ENCODE measurements at regions not wholly inside any gene's neighbourhood (a gene's known extent, or its start where the extent isn't known, plus 50 kb on each side); places are given as distances from the start of the nearest gene placed in this dataset.

GRCh38 chr4:4759232-4759631, 100.2 kb upstream of the MSX1 start (continued):
- TF ChIP-seq ZNF134 (CRISPR knock-in tag; conservative IDR thresholded peaks at IDR 0.05) (no peak), CBX5 (IDR thresholded peaks at IDR 0.05; ENCODE audit: borderline replicate concordance, low read depth) (no peak), PTBP1 (IDR thresholded peaks at IDR 0.05; ENCODE audit: low read depth, low read length) (no peak), KLF1 (tag; IDR thresholded peaks at IDR 0.05) (no peak), FOXJ2 (tag; IDR thresholded peaks at IDR 0.05) (no peak), PHF21A (IDR thresholded peaks at IDR 0.05; ENCODE audit: borderline replicate concordance, low read depth) (no peak), JUNB (CRISPR knock-in tag; conservative IDR thresholded peaks at IDR 0.05) (no peak)

GRCh38 chr4:4758681-4759080, 100.8 kb upstream of the MSX1 start:
- Histone ChIP-seq H2AFZ (ENCODE audit: low read depth, low read length) (no peak overlapping the region), H4K20me1 (replicated peaks; ENCODE audit: control insufficient read depth, insufficient read depth, low read length) (peaks cover 14% of the 10 kb centered on the region; the same call in 1 of the 2 replicates), H3K36me3 (ENCODE audit: control insufficient read depth, insufficient read depth, low read length) (no peaks in the 10 kb centered on the region), H3K9ac (ENCODE audit: insufficient read depth in 1 of 2, low read depth in 2 of 2, low read length in 2 of 2) (no peak overlapping the region), H3K4me3 (no peak overlapping the region), H3K4me2 (ENCODE audit: insufficient read depth, low read length) (no peak overlapping the region), H3K9me1 (ENCODE audit: control insufficient read depth, insufficient read depth, low read length) (no peaks in the 10 kb centered on the region), H3K27ac (ENCODE audit: extremely low read depth, low read depth, low read length) (no peak overlapping the region), H3K4me1 (replicated peaks in 1 of 2; ENCODE audit: control insufficient read depth in 2 of 2, insufficient read depth in 2 of 2, low read length in 2 of 2) (no peaks in the 10 kb centered on the region), H3K9me3 (replicated peaks; ENCODE audit: control insufficient read depth, insufficient read depth, low read depth, low read length) (no peaks in the 10 kb centered on the region), H3K79me2 (ENCODE audit: control insufficient read depth, insufficient read depth, low read length) (no peaks in the 10 kb centered on the region), H3K27me3 (ENCODE audit: control insufficient read depth in 2 of 2, insufficient read depth in 2 of 2, low read length in 2 of 2) (peaks cover 34 to 86% of the 10 kb centered on the region in 2 experiments)
- no peak for TF ChIP-seq GABPB1 (CRISPR knock-in tag; IDR thresholded peaks at IDR 0.05)
- no peak for TF ChIP-seq DIDO1 (tag; IDR thresholded peaks at IDR 0.05; ENCODE audit: low read depth)
- no peak for TF ChIP-seq ZNF140 (CRISPR knock-in tag; IDR thresholded peaks at IDR 0.05)
- no peak for TF ChIP-seq ZZZ3 (IDR thresholded peaks at IDR 0.05)
- no peak for TF ChIP-seq MAX (CRISPR knock-in tag; IDR thresholded peaks at IDR 0.05)
- WGBS (ENCODE audit: insufficient coverage, low coverage, missing lambda C conversion rate): 0% methylated on average over 8 of the region's 8 CpGs
- in situ Hi-C loops (cut with MboI) (no loop called here), intact Hi-C loops (cut with micrococcal nuclease) (no loop called here)
- ATAC-seq (no peak), DNase-seq (ENCODE audit: extremely low read depth in 1 of 4, low spot score in 3 of 4) (no peak), FAIRE-seq (no peak)
- ChIA-PET CTCF (ENCODE audit: low intra/inter-chr PET ratio) (no interaction called here), POLR2A (no interaction called here)
- BruUV-seq (replicated peaks): no TSS peak

Measured in K562 (cell line).